Liver (tissue), 8 donors: ENCODE measurements at regions not wholly inside any gene's neighbourhood (a gene's known extent, or its start where the extent isn't known, plus 50 kb on each side); places are given as distances from the start of the nearest gene placed in this dataset.

ENCODE experiments used
- DNase-seq: peaks from one replicate; pipeline ENCODE4 v3.0.0-alpha.2; 2017; ENCODE audit warnings: low spot score
- H3K27ac ChIP-seq, 2 donors: one replicate each; pipeline ENCODE4 v1.7.0; 2013; ENCODE audit warnings: inconsistent platforms in 2 of 2, low read length in 2 of 2, control low read depth in 1 of 2, low read depth in 1 of 2, mild to moderate bottlenecking in 1 of 2
- H3K27me3 ChIP-seq, 4 donors: one replicate each; pipeline versions ENCODE4 v1.6.1 to v1.7.0; 2013; ENCODE audit warnings: low read length in 3 of 4, inconsistent platforms in 1 of 4, mild to moderate bottlenecking in 1 of 4, moderate library complexity in 1 of 4; ENCODE audit not compliant: control insufficient read depth in 4 of 4, insufficient read depth in 4 of 4
- H3K36me3 ChIP-seq, 4 donors: one replicate each; pipeline versions ENCODE4 v1.6.1 to v1.7.0; 2013; ENCODE audit warnings: low read length in 3 of 4, mild to moderate bottlenecking in 3 of 4, low read depth in 1 of 4, moderate library complexity in 1 of 4; ENCODE audit not compliant: control insufficient read depth in 4 of 4, insufficient read depth in 3 of 4
- H3K4me1 ChIP-seq, 4 donors: one replicate each; pipeline versions ENCODE4 v1.6.1 to v1.7.0; 2013; ENCODE audit warnings: low read length in 3 of 4, mild to moderate bottlenecking in 3 of 4, moderate library complexity in 1 of 4; ENCODE audit not compliant: control insufficient read depth in 4 of 4, insufficient read depth in 4 of 4
- H3K4me3 ChIP-seq, 3 donors: one replicate each; pipeline versions ENCODE4 v1.6.1 to v1.7.0; 2013; ENCODE audit warnings: low read length in 3 of 3, control low read depth in 1 of 3, low read depth in 1 of 3, mild to moderate bottlenecking in 1 of 3
- H3K9ac ChIP-seq, 2 donors: one replicate each; pipeline ENCODE4 v1.7.0; 2013; ENCODE audit warnings: low read length in 2 of 2, mild to moderate bottlenecking in 2 of 2, moderate library complexity in 2 of 2, control low read depth in 1 of 2, low read depth in 1 of 2
- H3K9me3 ChIP-seq, 4 donors: one replicate each; pipeline versions ENCODE4 v1.6.1 to v1.7.0; 2013; ENCODE audit warnings: low read length in 3 of 4; ENCODE audit not compliant: control insufficient read depth in 4 of 4
- CTCF ChIP-seq: fragments of 150-350 bp; IDR thresholded peaks from 2 replicates; pipeline ENCODE4 v1.5.1; 2017; ENCODE audit warnings: improper control_type of control experiment, low read depth, low read length; ENCODE audit not compliant: missing input control
- EGR1 ChIP-seq, 2 donors: IDR thresholded peaks; 2 replicates each; pipeline ENCODE4 v1.6.1; 2016 to 2018; ENCODE audit warnings: antibody characterized with exemption in 2 of 2, low read depth in 2 of 2
- FOXA2 ChIP-seq: IDR thresholded peaks from 2 replicates; pipeline ENCODE4 v1.6.1; 2016; ENCODE audit warnings: antibody characterized with exemption
- GABPA ChIP-seq, 2 donors: IDR thresholded peaks in 1 of 2; conservative IDR thresholded peaks in 1 of 2; 2 replicates each; pipeline ENCODE4 v1.6.1; 2016; ENCODE audit warnings: antibody characterized with exemption in 2 of 2, mild to moderate bottlenecking in 1 of 2, moderate library complexity in 1 of 2
- HNF4A ChIP-seq, 2 donors: conservative IDR thresholded peaks; 2 replicates each; pipeline ENCODE4 v1.6.1; 2016; ENCODE audit warnings: antibody characterized with exemption in 2 of 2, mild to moderate bottlenecking in 2 of 2
- HNF4G ChIP-seq: IDR thresholded peaks from 2 replicates; pipeline ENCODE4 v1.6.1; 2016; ENCODE audit warnings: antibody characterized with exemption
- JUND ChIP-seq, 2 donors: IDR thresholded peaks; 2 replicates each; pipeline ENCODE4 v1.6.1; 2016; ENCODE audit warnings: antibody characterized with exemption in 2 of 2
- MAX ChIP-seq: IDR thresholded peaks from 2 replicates; pipeline ENCODE4 v1.6.1; 2016; ENCODE audit warnings: antibody characterized with exemption
- NR2F2 ChIP-seq: IDR thresholded peaks from 2 replicates; pipeline ENCODE4 v1.6.1; 2016; ENCODE audit warnings: antibody characterized with exemption
- RAD21 ChIP-seq, 2 donors: IDR thresholded peaks; 2 replicates each; pipeline ENCODE4 v1.6.1; 2016; ENCODE audit warnings: antibody characterized with exemption in 2 of 2, mild to moderate bottlenecking in 2 of 2
- REST ChIP-seq: IDR thresholded peaks from 2 replicates; pipeline ENCODE4 v1.6.1; 2016; ENCODE audit warnings: antibody characterized with exemption, mild to moderate bottlenecking
- RXRA ChIP-seq, 2 donors: IDR thresholded peaks; 2 replicates each; pipeline ENCODE4 v1.6.1; 2017 to 2018; ENCODE audit warnings: antibody characterized with exemption in 2 of 2, mild to moderate bottlenecking in 1 of 2
- SP1 ChIP-seq: IDR thresholded peaks from 2 replicates; pipeline ENCODE4 v1.6.1; 2018; ENCODE audit warnings: antibody characterized with exemption, mild to moderate bottlenecking
- WGBS: extraction: QIAGEN DNeasy Blood & Tissue Kit; methylation state at CpG from one replicate; pipeline ENCODE4 v1.1.7; 2013; 5-methylcytosine and 5-hydroxymethylcytosine counted together
- donor health status: healthy.
- donor health status: healthy.
- donor health status: healthy.
- donor health status: healthy.
- donor health status: healthy.

GRCh38 chr3:56860351-56860750 lies 58.6 kb upstream of the ARHGEF3 start:
- DNase-seq, result no peak
- Histone ChIP-seq H3K36me3 (no peaks in the 10 kb centered on the region), H3K9me3 (no peaks in the 10 kb centered on the region), H3K4me3 (no peak overlapping the region), H3K4me1 (peaks cover 0 to 2% (median 0%) of the 10 kb centered on the region in 4 donors), H3K9ac (no peak overlapping the region), H3K27me3 (no peaks in the 10 kb centered on the region), H3K27ac (no peak overlapping the region)
- TF ChIP-seq RAD21 (IDR thresholded peaks at IDR 0.05) (no peak), CTCF (no peak), FOXA2 (no peak)

- no peaks in the 10 kb centered on the region for H3K9me3 ChIP-seq
- no peaks in the 10 kb centered on the region for H3K27me3 ChIP-seq
- H3K4me3 ChIP-seq, result no peak overlapping the region
- WGBS, result 85% methylated on average over 1 of the region's 1 CpG
- no peak for DNase-seq
- no peaks in the 10 kb centered on the region for H3K36me3 ChIP-seq
- no peak overlapping the region for H3K27ac ChIP-seq
- no peak for TF ChIP-seq EGR1 (IDR thresholded peaks at IDR 0.05; ENCODE audit: low read depth in 2 of 2)
- TF ChIP-seq REST, result no peak
- no peak for TF ChIP-seq CTCF
- TF ChIP-seq RXRA (IDR thresholded peaks at IDR 0.05), result no peak
- TF ChIP-seq MAX, result no peak
- TF ChIP-seq SP1, result no peak
- TF ChIP-seq FOXA2, result no peak
- TF ChIP-seq NR2F2, result no peak
- TF ChIP-seq HNF4A (conservative IDR thresholded peaks at IDR 0.05), result no peak
- no peak for TF ChIP-seq JUND (IDR thresholded peaks at IDR 0.05)
- TF ChIP-seq HNF4G, result no peak
- no peak for TF ChIP-seq GABPA (IDR thresholded peaks at IDR 0.05 in 1 of 2, conservative IDR thresholded peaks at IDR 0.05 in 1 of 2)
- TF ChIP-seq RAD21 (IDR thresholded peaks at IDR 0.05), result no peak
- H3K4me1 ChIP-seq, result peaks cover 0 to 2% (median 0%) of the 10 kb centered on the region in 4 donors
- no peak overlapping the region for H3K9ac ChIP-seq
Observed at GRCh38 chr3:56858331-56858730, 56.6 kb upstream of the ARHGEF3 start.
